ENCODE measurements at regions not wholly inside any gene's neighbourhood (a gene's known extent, or its start where the extent isn't known, plus 50 kb on each side); places are given as distances from the start of the nearest gene placed in this dataset.
"Not testable (repeated sequence)": the region's sequence is repeated elsewhere in the genome, so short reads cannot be mapped to it uniquely, and the experiment has no call there.

GRCh38 chr20:24418731-24419130, 50.7 kb upstream of the SYNDIG1 start:
- DNase-seq (ENCODE audit: extremely low read depth in 1 of 2, low read depth in 1 of 2): no peak

GRCh38 chr20:24417485-24417884, 51.9 kb upstream of the SYNDIG1 start:
- DNase-seq (ENCODE audit: extremely low read depth in 1 of 2, low read depth in 1 of 2): no peak

- not testable (repeated sequence) for DNase-seq (ENCODE audit: extremely low read depth in 1 of 2, low read depth in 1 of 2)
These were observed 54.0 kb upstream of the SYNDIG1 start for GRCh38 chr20:24415444-24415843.

DNA sequence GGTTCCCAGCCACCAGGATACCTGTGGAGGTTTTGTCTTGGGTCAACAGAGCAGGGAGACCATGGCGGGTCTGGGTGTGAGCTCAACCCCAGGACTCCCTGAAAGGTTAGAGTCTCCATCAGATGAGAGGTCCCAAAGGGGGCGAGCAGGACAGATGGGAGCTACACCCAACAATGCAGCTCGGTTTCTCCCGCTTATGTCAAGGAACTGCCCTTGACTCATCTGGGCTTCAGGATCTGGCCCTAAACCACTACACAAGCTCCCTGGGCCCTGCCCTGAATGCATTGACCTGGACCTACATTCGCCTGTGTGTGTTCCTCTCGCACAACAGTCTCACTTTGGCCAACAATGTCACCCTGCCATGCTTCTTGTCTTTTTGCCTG, 57.6 kb upstream of the SYNDIG1 start:
- no peak for DNase-seq (ENCODE audit: extremely low read depth in 1 of 2, low read depth in 1 of 2)

DNA sequence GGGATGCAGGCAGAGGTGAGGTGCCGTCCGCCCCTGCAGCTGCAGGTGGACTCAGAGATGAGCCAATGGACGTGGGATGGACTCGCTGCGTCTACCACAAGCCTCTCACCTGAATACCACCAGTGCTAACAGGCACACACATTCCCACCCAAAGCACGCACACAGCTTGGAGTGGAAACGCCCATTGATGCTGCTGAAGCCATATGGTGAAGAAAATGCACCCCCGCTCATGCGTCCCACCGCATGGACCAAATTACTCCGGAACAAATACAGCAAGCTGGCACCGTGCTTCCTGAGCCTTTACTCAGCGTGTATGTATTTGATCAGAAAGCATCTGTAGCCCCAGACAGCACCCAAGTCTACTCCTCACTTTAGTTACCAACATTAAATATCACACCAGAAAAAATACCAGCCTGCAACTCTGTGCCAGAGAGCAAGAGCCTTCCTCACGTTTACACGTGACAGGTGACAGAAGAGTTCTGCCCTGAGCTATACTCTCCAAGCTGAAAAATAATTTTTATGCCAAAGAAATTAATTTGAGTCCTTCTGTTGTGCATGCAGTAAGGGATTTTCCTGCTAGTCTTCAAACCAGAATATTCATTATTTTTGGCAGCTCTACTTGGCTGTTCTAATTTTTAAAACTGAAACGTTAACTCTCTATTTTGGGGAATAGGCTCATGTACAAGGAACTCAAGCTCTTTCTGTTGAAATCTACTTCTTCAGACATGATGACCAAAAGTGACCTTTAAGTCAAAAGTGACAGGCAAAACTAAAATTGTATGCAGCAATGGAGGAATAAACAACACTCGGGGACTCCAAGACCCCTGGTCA, 58.2 kb upstream of the SYNDIG1 start:
- no peak for DNase-seq (ENCODE audit: extremely low read depth in 1 of 2, low read depth in 1 of 2)

DNA sequence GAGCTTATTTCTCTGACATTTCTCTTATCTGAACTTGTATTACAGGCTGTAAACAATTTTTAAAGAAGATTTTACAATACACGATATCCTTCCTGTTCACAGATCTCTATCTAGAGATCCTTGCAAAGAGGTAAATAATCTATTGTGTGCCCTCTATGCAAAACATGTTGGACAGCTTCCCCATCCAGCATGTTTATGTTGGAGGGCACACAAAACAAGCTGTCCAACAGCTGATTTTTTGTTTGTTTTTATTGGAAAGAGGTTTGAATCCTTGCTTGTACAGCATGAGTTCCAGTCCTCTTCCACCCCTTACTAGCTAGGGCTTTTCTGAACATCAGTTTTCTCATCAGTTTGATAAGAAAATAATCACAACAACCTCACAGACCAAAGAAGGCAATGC, 62.3 kb upstream of the SYNDIG1 start:
- DNase-seq (ENCODE audit: extremely low read depth in 1 of 2, low read depth in 1 of 2): no peak

GRCh38 chr20:24406750-24407149, 62.7 kb upstream of the SYNDIG1 start:
- DNase-seq (ENCODE audit: extremely low read depth in 1 of 2, low read depth in 1 of 2): no peak

GRCh38 chr20:24406251-24406650, 63.2 kb upstream of the SYNDIG1 start:
- DNase-seq (ENCODE audit: extremely low read depth in 1 of 2, low read depth in 1 of 2): no peak

DNA sequence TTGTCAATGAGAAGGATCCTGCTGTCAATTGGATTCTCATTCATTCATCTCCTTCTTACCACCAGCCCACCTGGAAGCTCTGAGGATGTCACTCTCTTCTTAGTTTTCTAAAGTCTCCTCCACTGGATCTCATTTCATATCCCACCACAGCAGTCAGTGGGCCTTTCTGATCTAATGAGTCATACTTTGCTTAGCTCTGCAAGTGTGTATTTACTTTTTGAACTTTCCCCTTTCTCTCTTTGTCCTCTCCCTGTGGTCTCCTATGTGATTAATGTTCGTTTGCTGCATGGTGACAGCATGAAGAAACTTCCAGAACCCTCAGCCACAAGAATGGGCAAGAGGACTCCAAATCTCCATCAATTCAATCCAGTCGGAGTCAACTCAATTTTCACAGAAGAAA, 63.6 kb upstream of the SYNDIG1 start:
- no peak for DNase-seq (ENCODE audit: extremely low read depth in 1 of 2, low read depth in 1 of 2)

DNA sequence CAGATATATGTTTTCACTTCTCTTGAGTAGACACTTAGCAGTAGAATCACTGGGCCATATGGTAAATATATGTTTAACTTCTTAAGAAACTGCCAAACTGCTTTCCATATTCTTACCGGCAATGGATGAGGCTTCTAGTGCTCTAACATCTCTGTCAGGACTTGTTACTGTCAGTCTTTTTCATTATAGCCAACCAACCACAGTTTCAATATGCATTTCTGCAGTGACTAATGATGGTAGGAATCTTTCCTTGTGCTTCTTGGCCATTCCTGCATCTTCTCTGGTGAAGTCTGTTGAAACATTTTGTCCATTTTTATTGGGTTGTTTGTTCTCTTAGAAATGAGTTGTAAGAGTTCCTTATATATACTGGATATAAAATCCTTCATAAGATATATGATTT, 66.0 kb upstream of the SYNDIG1 start:
- no peak for DNase-seq (ENCODE audit: extremely low read depth in 1 of 2, low read depth in 1 of 2)

DNA sequence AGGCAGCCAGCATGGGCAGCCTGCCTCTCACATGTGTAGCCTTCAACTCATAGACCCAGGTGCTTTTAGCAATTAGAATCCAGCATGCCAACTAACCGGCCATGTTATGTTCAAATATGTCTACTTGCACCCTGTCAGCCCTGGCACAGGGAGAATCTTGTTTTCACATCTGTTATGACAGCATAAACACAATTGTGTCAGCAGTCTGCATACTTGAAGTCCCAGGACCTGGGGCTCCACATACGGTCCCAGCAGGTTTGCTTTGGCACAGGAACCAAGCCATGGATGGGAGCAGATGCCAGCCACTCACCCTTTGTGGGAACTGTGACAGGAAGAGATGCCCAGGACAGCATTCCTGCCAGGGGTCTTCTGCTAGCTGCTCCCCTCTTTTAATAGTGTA, 67.2 kb upstream of the SYNDIG1 start:
- no peak for DNase-seq (ENCODE audit: extremely low read depth in 1 of 2, low read depth in 1 of 2)

GRCh38 chr20:24395151-24395550, 74.3 kb upstream of the SYNDIG1 start:
- no peak for DNase-seq (ENCODE audit: extremely low read depth in 1 of 2, low read depth in 1 of 2)

DNA sequence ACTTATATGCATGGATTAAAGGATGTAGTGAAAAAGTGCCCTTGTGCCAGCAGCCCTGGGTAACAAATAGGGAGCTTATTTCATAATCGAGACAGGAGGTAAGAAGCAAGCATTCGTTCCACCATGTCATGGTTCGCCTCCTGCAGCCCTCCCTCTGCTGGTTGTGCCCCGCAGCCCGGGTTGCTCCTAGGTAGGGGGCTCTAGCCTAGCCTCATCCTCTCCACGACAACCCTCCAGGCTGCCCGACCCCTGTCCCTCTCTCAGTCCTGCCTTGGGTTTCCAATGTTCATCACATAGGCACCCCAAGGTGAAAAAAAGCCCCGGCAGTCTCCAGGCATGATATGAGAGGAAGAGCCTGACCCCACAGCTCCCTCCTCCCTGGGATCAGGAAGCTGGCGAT, 75.5 kb upstream of the SYNDIG1 start:
- no peak for DNase-seq (ENCODE audit: extremely low read depth in 1 of 2, low read depth in 1 of 2)

GRCh38 chr20:24392612-24393011, 76.8 kb upstream of the SYNDIG1 start:
- DNase-seq (ENCODE audit: extremely low read depth in 1 of 2, low read depth in 1 of 2): no peak

DNA sequence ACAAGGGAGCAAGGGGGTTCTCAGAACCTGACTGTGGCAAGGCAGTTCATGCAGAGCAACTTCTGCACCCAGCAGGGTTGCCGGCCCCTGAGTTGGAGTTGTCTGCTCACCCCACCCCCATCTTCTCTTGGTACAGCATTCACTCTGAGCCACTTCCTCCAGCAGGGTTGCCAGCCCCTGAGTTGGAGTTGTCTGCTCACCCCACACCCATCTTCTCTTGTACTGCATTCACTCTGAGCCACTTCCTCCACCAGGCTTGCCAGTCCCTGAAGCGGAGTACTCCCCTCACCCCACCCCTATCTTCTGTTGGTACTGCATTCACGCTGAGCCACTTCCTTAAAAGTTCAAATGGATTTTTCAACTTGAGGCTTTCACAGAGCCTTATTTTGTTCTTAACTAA, 79.7 kb upstream of the SYNDIG1 start:
- DNase-seq (ENCODE audit: extremely low read depth in 1 of 2, low read depth in 1 of 2): peak in 1 of 2 donors; percentile 3

GRCh38 chr20:24388828-24389380, 80.5 kb upstream of the SYNDIG1 start:
- no peak for DNase-seq (ENCODE audit: extremely low read depth in 1 of 2, low read depth in 1 of 2)

- DNase-seq (ENCODE audit: extremely low read depth in 1 of 2, low read depth in 1 of 2): no peak
These were observed 83.9 kb upstream of the SYNDIG1 start for GRCh38 chr20:24385547-24385946.

DNA sequence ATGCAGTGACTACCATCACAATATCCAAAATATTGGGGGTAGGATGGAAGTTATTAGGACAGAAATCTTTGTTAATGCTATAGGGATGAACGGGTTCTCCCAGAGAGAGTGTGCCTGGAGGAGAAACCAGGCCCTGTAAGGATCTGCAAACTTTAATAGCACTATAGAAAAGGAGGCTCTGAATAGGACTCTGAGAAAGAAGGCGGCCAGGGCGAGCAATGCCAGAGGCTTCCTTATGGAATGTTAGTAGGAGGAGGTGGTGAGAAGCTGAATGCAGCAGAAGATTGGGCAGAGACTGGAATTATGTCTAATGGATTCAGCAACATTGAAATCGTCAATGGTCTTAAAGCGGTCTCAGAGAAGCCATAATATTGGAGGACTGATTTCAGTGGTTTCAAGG, 84.6 kb upstream of the SYNDIG1 start:
- DNase-seq (ENCODE audit: extremely low read depth in 1 of 2, low read depth in 1 of 2): no peak

GRCh38 chr20:24382743-24383142, 86.7 kb upstream of the SYNDIG1 start:
- no peak for DNase-seq (ENCODE audit: extremely low read depth in 1 of 2, low read depth in 1 of 2)

GRCh38 chr20:24382331-24382730, 87.1 kb upstream of the SYNDIG1 start:
- DNase-seq (ENCODE audit: extremely low read depth in 1 of 2, low read depth in 1 of 2): no peak

DNA sequence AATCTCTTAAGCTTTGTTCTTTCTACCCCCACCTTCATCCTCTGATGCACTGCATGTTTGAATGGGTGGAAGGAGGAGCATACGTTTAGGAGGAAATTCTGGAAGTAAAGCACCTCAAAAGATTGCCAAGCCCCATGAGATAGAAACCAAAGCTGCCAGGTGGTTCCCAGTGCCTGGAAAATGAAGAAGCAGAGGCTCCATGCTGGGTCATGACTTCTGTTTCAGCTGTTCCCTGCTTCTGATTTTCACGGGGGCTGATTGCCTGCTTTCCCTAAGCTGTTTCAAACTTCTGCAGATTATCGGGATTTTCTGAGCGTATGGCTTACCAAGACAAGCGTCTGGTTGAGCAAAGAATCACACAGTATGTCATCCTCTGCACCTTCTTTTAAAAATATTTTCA, 87.5 kb upstream of the SYNDIG1 start:
- no peak for DNase-seq (ENCODE audit: extremely low read depth in 1 of 2, low read depth in 1 of 2)

GRCh38 chr20:24379484-24379927, 89.9 kb upstream of the SYNDIG1 start:
- no peak for DNase-seq (ENCODE audit: extremely low read depth in 1 of 2, low read depth in 1 of 2)
